ENCODE measurements at regions not wholly inside any gene's neighbourhood (a gene's known extent, or its start where the extent isn't known, plus 50 kb on each side); places are given as distances from the start of the nearest gene placed in this dataset.

- Histone ChIP-seq H3K4ac (ENCODE audit: low read depth, low read length) (no peak overlapping the region), H4K5ac (ENCODE audit: low read depth, low read length) (no peak overlapping the region), H4K20me1 (ENCODE audit: insufficient read depth, low read length) (no peaks in the 10 kb centered on the region), H2BK120ac (ENCODE audit: low read depth, low read length) (no peak overlapping the region), H3K56ac (ENCODE audit: extremely low read depth, insufficient read depth, low read length) (no peak overlapping the region), H2AK5ac (ENCODE audit: low read depth, low read length) (no peak overlapping the region), H3K9me1 (ENCODE audit: insufficient read depth, low read length) (no peaks in the 10 kb centered on the region), H2BK5ac (ENCODE audit: low read depth, low read length, poor library complexity, severe bottlenecking) (no peak overlapping the region), H3K14ac (replicated peaks; ENCODE audit: low read depth, low read length) (no peak overlapping the region), H3K4me3 (ENCODE audit: insufficient read depth, low read depth, low read length) (no peak overlapping the region), H4K8ac (ENCODE audit: low read depth in 2 of 2, low read length in 2 of 2) (no peak overlapping the region), H3K9me3 (ENCODE audit: control insufficient read depth, insufficient read depth, low read length) (peaks cover 4% of the 10 kb centered on the region; the same call in 1 of the 2 replicates), H3K36me3 (ENCODE audit: control insufficient read depth, insufficient read depth, low read length) (no peaks in the 10 kb centered on the region), H3K23ac (ENCODE audit: low read depth, low read length) (no peak overlapping the region), H2BK15ac (ENCODE audit: low read depth, low read length) (no peak overlapping the region), H3K79me1 (ENCODE audit: low read depth in 1 of 2, low read length in 2 of 2) (no peaks in the 10 kb centered on the region), H3K4me1 (ENCODE audit: control insufficient read depth, insufficient read depth, low read length) (no peaks in the 10 kb centered on the region), H3K27me3 (ENCODE audit: control insufficient read depth, insufficient read depth, low read length) (no peaks in the 10 kb centered on the region), H4K91ac (ENCODE audit: insufficient read depth, low read depth, low read length) (no peak overlapping the region), H3K27ac (ENCODE audit: insufficient read depth, low read length) (no peak overlapping the region), H3K9ac (ENCODE audit: low read depth, low read length) (no peak overlapping the region), H3K18ac (ENCODE audit: low read depth, low read length) (no peak overlapping the region), H2BK20ac (ENCODE audit: low read depth, low read length) (no peak overlapping the region), H2AFZ (replicated peaks; ENCODE audit: low read length, poor library complexity) (no peak overlapping the region), H2AK9ac (replicated peaks; ENCODE audit: low read depth, low read length, poor library complexity) (no peak overlapping the region), H3K4me2 (ENCODE audit: low read depth, low read length) (no peak overlapping the region)
- intact Hi-C loops (cut with micrococcal nuclease) (no loop called here), in situ Hi-C loops (cut with MboI; ENCODE audit: low sequenced_read_pairs) (no loop called here), dilution Hi-C loops (cut with HindIII; ENCODE audit: low sequenced_read_pairs, unreplicated experiment) (no loop called here)
- DNase-seq = no peak
- 50% methylated on average over 1 of the region's 2 CpGs; no CpG with 5 or more reads in 1 of the 2 experiments for WGBS, 2 experiments (ENCODE audit: extremely low coverage in 2 of 2, insufficient read length in 1 of 2)
- BruUV-seq (replicated peaks) = no TSS peak
- ChIA-PET POLR2A (ENCODE audit: unreplicated experiment) (no interaction called here), CTCF (no interaction called here)
- TF ChIP-seq USF2 (IDR thresholded peaks at IDR 0.05; ENCODE audit: low read depth, low read length) (no peak), MAFK (IDR thresholded peaks at IDR 0.05; ENCODE audit: low read depth, low read length) (no peak), MXI1 (IDR thresholded peaks at IDR 0.05; ENCODE audit: borderline replicate concordance, low read depth, low read length) (no peak), RAD21 (IDR thresholded peaks at IDR 0.05; ENCODE audit: low read length) (no peak), CTCF (conservative IDR thresholded peaks at IDR 0.05; ENCODE audit: low read depth, low read length) (no peak), CHD1 (IDR thresholded peaks at IDR 0.05; ENCODE audit: low read depth, low read length) (no peak), RFX5 (IDR thresholded peaks at IDR 0.05; ENCODE audit: low read depth, low read length) (no peak), CEBPB (IDR thresholded peaks at IDR 0.05; ENCODE audit: low read depth, low read length) (no peak), SMC3 (IDR thresholded peaks at IDR 0.05; ENCODE audit: low read depth, low read length) (no peak)
- ATAC-seq (ENCODE audit: low read depth) = no peak
These were observed 220.3 kb upstream of the SKOR2 start for GRCh38 chr18:47471784-47472183.
